HEK293T (cell line): ENCODE measurements at regions not wholly inside any gene's neighbourhood (a gene's known extent, or its start where the extent isn't known, plus 50 kb on each side); places are given as distances from the start of the nearest gene placed in this dataset.
"Not testable (repeated sequence)": the region's sequence is repeated elsewhere in the genome, so short reads cannot be mapped to it uniquely, and the experiment has no call there.

Source experiments
- ARNT ChIP-seq: fragments of 450-650 bp; IDR thresholded peaks from 2 replicates; pipeline ENCODE4 v1.6.1; 2017; ENCODE audit warnings: mild to moderate bottlenecking
- BHLHE40 ChIP-seq: fragments of 450-650 bp; IDR thresholded peaks from 2 replicates; pipeline ENCODE4 v1.6.1; 2016; ENCODE audit warnings: mild to moderate bottlenecking, moderate library complexity, borderline replicate concordance
- ELF4 ChIP-seq: fragments of 450-650 bp; IDR thresholded peaks from 2 replicates; pipeline ENCODE4 v1.6.1; 2017; ENCODE audit warnings: antibody characterized with exemption
- FOXA1 ChIP-seq: fragments of 450-650 bp; IDR thresholded peaks from 2 replicates; pipeline ENCODE4 v1.6.1; 2016; ENCODE audit warnings: mild to moderate bottlenecking
- FOXK2 ChIP-seq: fragments of 450-650 bp; IDR thresholded peaks from 2 replicates; pipeline ENCODE4 v1.6.1; 2016; ENCODE audit warnings: mild to moderate bottlenecking
- FOXM1 ChIP-seq: fragments of 450-650 bp; IDR thresholded peaks from 2 replicates; pipeline ENCODE4 v1.6.1; 2017; ENCODE audit warnings: mild to moderate bottlenecking, borderline replicate concordance
- HDGF ChIP-seq: fragments of 450-650 bp; IDR thresholded peaks from 2 replicates; pipeline ENCODE4 v1.6.1; 2017; ENCODE audit warnings: antibody characterized with exemption, borderline replicate concordance
- LEF1 ChIP-seq: fragments of 450-650 bp; IDR thresholded peaks from 2 replicates; pipeline ENCODE4 v1.6.1; 2017; ENCODE audit warnings: mild to moderate bottlenecking, borderline replicate concordance
- NFRKB ChIP-seq: fragments of 450-650 bp; IDR thresholded peaks from 2 replicates; pipeline ENCODE4 v1.6.1; 2016; ENCODE audit warnings: mild to moderate bottlenecking, moderate library complexity
- SP1 ChIP-seq: fragments of 450-650 bp; IDR thresholded peaks from 2 replicates; pipeline ENCODE4 v1.6.1; 2017
- SUZ12 ChIP-seq: fragments of 450-650 bp; IDR thresholded peaks from 2 replicates; pipeline ENCODE4 v1.6.1; 2016; ENCODE audit warnings: mild to moderate bottlenecking
- TARDBP ChIP-seq: fragments of 450-650 bp; IDR thresholded peaks from 2 replicates; pipeline ENCODE4 v1.6.1; 2016
- ZNF384 ChIP-seq: fragments of 450-650 bp; IDR thresholded peaks from 2 replicates; pipeline ENCODE4 v1.6.1; 2016

DNA sequence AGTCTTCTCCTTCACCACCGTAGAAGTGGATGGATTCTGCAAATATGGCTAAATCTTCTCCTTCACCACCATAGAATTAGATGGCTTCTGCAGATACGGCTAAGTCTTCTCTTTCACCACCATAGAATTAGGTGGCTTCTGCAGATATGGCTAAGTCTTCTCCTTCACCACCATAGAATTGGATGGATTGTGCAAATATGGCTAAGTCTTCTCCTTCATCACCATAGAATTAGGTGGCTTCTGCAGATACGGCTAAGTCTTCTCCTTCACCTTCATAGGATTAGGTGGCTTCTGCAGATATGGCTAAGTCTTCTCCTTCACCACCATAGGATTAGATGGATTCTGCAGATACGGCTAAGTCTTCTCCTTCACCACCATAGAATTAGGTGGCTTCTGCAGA lies 866.2 kb upstream of the TPTE start:
- not testable (repeated sequence) for TF ChIP-seq LEF1, SP1, NFRKB, SUZ12, BHLHE40, TARDBP, ZNF384, ARNT, HDGF, FOXM1, FOXK2, ELF4, FOXA1
